ENCODE measurements at regions not wholly inside any gene's neighbourhood (a gene's known extent, or its start where the extent isn't known, plus 50 kb on each side); places are given as distances from the start of the nearest gene placed in this dataset.
"Not testable (repeated sequence)": the region's sequence is repeated elsewhere in the genome, so short reads cannot be mapped to it uniquely, and the experiment has no call there.

- Histone ChIP-seq H3K4me1 (ENCODE audit: low read depth) (no peaks in the 10 kb centered on the region), H3K36me3 (no peaks in the 10 kb centered on the region), H3K27me3 (no peaks in the 10 kb centered on the region), H3K4me3 (no peak overlapping the region), H3K9me3 (ENCODE audit: low read depth) (no peaks in the 10 kb centered on the region), H3K27ac (no peak overlapping the region)
- no peak for DNase-seq (ENCODE audit: low read depth in 1 of 2, low spot score in 1 of 2)
- no peak for TF ChIP-seq CTCF (IDR thresholded peaks at IDR 0.05; ENCODE audit: low read depth, low read length)
Measured at GRCh38 chr3:17825298-17825697, 82.9 kb upstream of the TBC1D5 start.

- no peak for TF ChIP-seq CTCF (IDR thresholded peaks at IDR 0.05; ENCODE audit: low read depth, low read length)
- Histone ChIP-seq H3K4me1 (ENCODE audit: low read depth) (no peaks in the 10 kb centered on the region), H3K4me3 (no peak overlapping the region), H3K36me3 (no peaks in the 10 kb centered on the region), H3K9me3 (ENCODE audit: low read depth) (no peaks in the 10 kb centered on the region), H3K27ac (no peak overlapping the region), H3K27me3 (no peaks in the 10 kb centered on the region)
- DNase-seq (ENCODE audit: low read depth in 1 of 2, low spot score in 1 of 2) = no peak
Measured at GRCh38 chr3:17823816-17824215, 81.4 kb upstream of the TBC1D5 start.

- Histone ChIP-seq H3K36me3 (no peaks in the 10 kb centered on the region), H3K4me1 (ENCODE audit: low read depth) (no peaks in the 10 kb centered on the region), H3K27ac (no peak overlapping the region), H3K27me3 (no peaks in the 10 kb centered on the region), H3K4me3 (no peak overlapping the region), H3K9me3 (ENCODE audit: low read depth) (no peaks in the 10 kb centered on the region)
- DNase-seq (ENCODE audit: low read depth in 1 of 2, low spot score in 1 of 2) = no peak
- TF ChIP-seq CTCF (IDR thresholded peaks at IDR 0.05; ENCODE audit: low read depth, low read length) = no peak
Measured at GRCh38 chr3:17823036-17823435, 80.6 kb upstream of the TBC1D5 start.

- Histone ChIP-seq H3K36me3 (no peaks in the 10 kb centered on the region), H3K4me1 (ENCODE audit: low read depth) (no peaks in the 10 kb centered on the region), H3K9me3 (ENCODE audit: low read depth) (no peaks in the 10 kb centered on the region), H3K4me3 (no peak overlapping the region), H3K27me3 (no peaks in the 10 kb centered on the region), H3K27ac (no peak overlapping the region)
- no peak for DNase-seq (ENCODE audit: low read depth in 1 of 2, low spot score in 1 of 2)
- TF ChIP-seq CTCF (IDR thresholded peaks at IDR 0.05; ENCODE audit: low read depth, low read length) = no peak
Measured at GRCh38 chr3:17820704-17821103, 78.3 kb upstream of the TBC1D5 start.

GRCh38 chr3:17820275-17820674 lies 77.8 kb upstream of the TBC1D5 start:
- DNase-seq (ENCODE audit: low read depth in 1 of 2, low spot score in 1 of 2) = no peak
- Histone ChIP-seq H3K27ac (no peak overlapping the region), H3K4me1 (ENCODE audit: low read depth) (no peaks in the 10 kb centered on the region), H3K4me3 (no peak overlapping the region), H3K27me3 (no peaks in the 10 kb centered on the region), H3K36me3 (no peaks in the 10 kb centered on the region), H3K9me3 (ENCODE audit: low read depth) (no peaks in the 10 kb centered on the region)
- TF ChIP-seq CTCF (IDR thresholded peaks at IDR 0.05; ENCODE audit: low read depth, low read length) = no peak

GRCh38 chr3:17817973-17818372 lies 75.5 kb upstream of the TBC1D5 start:
- H3K27ac ChIP-seq = not testable (repeated sequence)

More at GRCh38 chr3:17817973-17818372, 75.5 kb upstream of the TBC1D5 start:
- H3K27me3 ChIP-seq; H3K4me3 ChIP-seq; H3K9me3 ChIP-seq (ENCODE audit: low read depth); H3K36me3 ChIP-seq; DNase-seq (ENCODE audit: low read depth in 1 of 2, low spot score in 1 of 2); H3K4me1 ChIP-seq (ENCODE audit: low read depth): not testable (repeated sequence)

All from cardiac muscle cell (in vitro differentiated cells and primary cell).